AG08395 (cell line): ENCODE measurements at regions not wholly inside any gene's neighbourhood (a gene's known extent, or its start where the extent isn't known, plus 50 kb on each side); places are given as distances from the start of the nearest gene placed in this dataset.
"Not testable (repeated sequence)": the region's sequence is repeated elsewhere in the genome, so short reads cannot be mapped to it uniquely, and the experiment has no call there.

ENCODE experiments used
- DNase-seq: peaks from one replicate; pipeline ENCODE4 v3.0.0; 2012; ENCODE audit warnings: mixed read lengths, low spot score

DNA sequence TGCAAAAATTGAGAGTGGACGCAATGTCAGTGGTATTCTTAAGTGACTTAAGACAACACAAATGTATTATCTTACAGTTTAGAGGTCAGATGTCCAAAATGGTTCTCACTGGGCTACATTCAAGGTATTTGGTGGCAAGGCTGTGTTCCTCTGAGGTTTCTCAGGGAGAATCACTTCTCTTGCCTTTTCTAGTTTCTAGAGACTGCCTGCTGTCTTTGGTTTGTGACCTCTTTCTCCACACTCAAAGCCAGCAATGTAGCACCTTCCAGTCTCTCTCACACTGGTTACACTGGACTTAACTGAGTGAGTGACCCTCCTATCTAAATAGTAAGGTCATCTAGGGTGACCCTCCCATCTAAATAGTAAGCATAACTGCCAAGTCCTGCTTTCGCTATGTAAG is 613.2 kb upstream of the COBL start:
- no peak for DNase-seq

DNA sequence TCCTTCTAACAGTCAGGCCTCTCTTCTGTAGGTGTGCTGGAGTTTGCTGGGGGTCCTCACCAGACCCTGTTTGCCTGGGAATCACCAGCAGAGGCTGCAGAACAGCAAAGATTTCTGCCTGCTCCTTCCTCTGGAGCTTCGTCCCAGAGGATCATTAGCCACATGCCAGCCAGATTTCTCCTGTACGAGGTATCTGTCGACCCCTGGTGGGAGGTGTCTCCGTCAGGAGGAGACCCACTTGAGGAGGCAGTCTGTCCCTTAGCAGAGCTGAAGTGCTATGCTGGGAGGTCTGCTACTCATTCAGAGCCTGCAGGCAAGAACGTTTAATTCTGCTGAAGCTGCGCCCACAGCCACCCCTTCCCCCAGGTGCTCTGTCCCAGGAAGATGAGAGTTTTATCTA is 611.1 kb upstream of the COBL start:
- DNase-seq = no peak

DNA sequence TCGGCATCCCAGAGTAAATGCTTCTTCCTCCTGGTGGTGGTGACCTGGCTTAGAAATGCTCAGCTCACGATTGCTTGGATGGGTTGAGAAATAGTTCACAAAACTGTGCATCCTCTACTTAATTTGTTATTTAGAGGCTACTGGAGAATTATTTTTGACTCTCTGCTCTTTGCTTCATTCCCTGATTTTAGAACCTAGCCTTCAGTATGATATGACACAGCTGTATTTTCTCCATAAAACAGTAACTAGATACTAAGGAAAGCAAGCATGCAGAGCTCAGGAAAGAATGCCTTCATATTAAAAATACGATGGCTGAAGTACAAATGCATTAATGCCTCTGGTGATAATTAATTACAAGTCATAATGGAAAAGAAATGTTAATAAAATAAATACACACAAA is 602.0 kb upstream of the COBL start:
- DNase-seq = no peak

DNA sequence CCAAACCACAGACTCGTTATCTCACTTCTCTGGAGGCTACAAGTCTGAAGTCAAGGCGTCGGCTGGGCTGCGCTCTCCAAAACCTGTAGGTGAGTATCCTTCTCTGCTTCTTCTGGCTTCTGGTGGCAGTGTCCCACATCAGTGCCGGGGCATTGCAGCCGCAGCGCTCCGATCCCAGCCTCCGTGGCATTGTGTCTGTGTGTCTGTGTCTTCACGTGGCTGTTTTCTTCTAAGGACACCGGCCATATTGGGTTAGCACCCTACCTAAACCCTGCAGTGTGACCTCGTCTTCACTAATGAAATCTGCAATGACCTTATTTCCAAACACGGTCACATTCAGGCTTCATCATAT is 584.9 kb upstream of the COBL start:
- no peak for DNase-seq

- DNase-seq = not testable (repeated sequence)
These were observed 584.3 kb upstream of the COBL start for GRCh38 chr7:51900755-51901488.

DNA sequence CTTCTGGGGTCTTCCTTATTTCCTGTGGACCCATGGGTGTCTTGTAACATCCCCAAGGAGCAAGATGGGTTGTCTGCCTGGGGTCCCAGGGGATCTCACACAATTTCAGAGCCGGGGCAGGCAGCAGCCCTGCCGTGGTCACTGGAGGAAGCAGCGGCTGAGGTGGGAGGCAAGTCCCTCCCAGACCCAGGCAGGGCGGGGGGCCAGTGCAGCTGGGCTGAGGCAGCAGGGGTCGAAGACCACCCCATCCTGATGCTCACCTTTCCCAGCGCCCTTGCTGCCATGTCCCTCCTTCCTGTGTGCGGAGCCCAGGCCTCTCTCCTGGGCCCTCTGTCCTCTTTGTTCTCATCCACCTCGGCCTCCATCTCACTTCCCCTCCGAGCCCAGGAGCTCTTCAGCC is 583.0 kb upstream of the COBL start:
- DNase-seq = no peak

GRCh38 chr7:51882412-51882811 is 565.8 kb upstream of the COBL start:
- no peak for DNase-seq

DNA sequence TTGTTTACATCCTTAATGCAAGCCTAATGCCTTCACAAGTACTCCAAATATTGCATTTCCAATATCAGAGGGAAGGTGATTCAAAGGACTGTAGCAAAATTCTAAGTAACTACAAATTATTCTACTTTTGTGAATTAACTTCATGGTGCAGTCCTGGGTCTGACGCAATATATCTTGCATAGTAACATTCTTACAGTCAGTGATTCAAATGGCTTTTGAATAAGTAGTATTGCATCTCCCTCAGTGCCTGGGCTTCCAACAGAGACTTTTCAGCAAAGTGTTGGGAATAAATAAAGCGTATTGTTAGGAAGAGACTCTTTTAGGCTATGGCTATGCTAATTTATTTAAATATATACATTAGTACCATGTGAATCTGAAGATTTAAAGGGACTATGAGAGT is 564.7 kb upstream of the COBL start:
- DNase-seq = no peak

GRCh38 chr7:51878865-51879264 is 562.3 kb upstream of the COBL start:
- DNase-seq = no peak

DNA sequence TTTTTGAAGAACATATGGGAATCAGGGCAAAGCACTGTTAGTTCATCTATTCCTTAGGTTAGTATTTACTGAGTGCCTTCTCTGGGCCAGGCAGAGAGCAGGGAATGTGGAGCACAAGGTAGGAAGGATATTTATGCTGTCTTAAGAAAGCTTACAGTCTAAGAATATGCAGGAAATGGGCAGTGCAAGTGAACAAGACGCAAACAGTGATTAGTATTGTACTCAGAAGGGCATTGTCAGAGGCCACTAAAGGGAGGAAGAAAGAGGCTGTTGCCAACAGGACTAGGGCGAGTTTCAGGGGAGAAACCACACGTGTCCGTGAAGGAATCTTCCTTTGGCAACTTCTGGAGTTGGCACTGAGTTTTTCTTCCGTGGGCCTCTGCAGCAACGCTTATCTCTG is 552.8 kb upstream of the COBL start:
- no peak for DNase-seq

DNA sequence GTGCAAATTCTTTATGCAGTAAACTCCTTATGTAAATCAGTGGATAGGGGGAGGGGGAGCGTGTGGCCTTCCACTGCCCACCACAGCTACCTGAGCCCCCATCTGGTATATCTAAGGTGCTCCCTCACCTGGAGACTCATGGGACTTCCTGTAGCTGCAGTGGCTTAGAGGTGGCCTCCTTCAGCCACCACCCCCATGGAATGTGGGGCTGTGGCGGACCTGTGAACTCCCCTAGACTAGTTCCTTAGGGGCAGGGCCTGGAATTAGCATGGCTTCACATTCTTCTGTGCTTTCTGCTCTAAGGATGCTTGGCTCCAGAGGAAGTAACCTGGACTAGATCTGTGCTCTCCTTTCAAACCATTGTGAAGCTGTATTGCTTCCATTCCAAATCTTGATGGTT is 550.5 kb upstream of the COBL start:
- DNase-seq = no peak

DNA sequence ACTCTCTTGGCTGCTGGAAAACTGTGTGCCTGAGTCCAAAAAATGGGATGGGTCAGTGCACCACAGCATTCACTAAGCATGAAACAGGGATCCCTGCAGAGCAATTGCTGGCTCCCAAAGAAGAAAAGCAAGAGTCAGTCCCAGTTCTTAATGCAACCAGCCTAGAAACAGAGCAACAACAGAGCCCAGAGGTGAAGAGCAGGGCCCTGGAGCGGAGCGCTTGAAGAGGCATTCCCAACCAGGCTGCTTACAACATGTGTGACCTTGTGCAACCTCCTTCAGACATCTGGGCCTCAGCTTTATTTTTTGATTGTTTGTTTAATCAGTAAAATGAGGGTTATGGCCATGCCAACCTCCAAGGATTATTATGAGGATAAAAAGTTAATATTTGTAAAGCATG is 543.7 kb upstream of the COBL start:
- DNase-seq = no peak

DNA sequence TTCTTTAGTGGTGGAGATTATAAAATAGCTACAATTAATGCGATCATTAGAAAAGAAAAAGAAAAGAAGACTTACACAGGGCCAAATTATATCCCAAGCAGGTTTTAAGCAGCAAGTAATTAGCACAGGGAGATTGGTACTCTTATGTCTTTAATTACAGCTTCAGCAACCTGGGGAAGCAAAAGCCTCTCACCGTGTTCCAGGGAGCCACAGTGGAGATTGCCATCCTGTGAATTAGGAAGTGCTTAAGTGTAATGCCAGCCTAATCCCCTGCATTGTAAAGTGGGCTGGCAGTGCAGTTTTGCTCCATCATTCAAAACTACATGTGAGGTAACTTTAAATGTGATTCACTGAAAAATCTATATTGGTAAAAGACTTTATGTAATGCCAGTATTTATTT is 533.5 kb upstream of the COBL start:
- no peak for DNase-seq

DNA sequence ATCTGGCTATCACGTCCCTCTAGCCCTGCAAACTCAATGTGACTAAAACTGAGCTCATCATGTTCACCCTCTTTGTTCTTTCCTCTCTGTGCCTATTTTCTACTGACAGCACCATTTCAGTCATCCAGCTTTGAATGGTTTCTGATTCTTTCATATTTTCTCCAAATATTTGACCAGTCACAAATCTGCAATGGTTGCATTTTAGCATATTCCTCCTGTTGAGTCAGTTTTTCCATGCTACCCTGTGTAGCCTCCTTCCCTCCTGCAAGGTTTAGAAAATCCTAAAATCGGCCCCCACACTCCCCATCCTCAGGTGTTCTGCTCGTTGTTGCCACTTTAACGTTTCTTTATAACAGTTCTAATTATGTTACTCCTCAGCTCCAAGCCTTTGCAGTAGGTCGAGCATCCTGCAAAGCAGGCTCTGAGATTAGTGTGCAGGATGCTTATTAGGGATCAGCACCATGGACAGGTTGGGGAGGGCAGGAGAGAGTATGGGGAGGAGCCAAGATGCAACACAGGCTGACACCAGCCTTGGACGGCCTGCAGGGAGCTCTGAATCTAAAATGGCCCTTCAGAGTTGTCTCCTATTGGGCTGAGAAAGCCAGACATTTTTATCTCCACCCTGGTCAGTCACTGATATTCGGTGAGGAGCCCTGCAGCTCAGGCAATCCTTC is 531.0 kb upstream of the COBL start:
- no peak for DNase-seq

DNA sequence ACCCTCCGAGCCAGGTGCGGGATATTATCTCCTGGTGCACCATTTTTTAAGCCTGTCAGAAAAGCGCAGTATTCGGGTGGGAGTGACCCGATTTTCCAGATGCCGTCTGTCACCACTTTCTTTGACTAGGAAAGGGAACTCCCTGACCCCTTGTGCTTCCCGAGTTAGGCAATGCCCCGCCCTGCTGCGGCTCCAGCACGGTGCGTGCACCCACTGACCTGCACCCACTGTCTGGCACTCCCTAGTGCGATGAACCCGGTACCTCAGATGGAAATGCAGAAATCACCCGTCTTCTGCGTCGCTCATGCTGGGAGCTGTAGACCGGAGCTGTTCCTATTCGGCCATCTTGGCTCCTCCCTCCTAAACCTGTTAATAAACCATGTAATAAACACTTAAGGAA is 522.5 kb upstream of the COBL start:
- not testable (repeated sequence) for DNase-seq

- no peak for DNase-seq
These were observed 511.0 kb upstream of the COBL start for GRCh38 chr7:51827631-51828030.

DNA sequence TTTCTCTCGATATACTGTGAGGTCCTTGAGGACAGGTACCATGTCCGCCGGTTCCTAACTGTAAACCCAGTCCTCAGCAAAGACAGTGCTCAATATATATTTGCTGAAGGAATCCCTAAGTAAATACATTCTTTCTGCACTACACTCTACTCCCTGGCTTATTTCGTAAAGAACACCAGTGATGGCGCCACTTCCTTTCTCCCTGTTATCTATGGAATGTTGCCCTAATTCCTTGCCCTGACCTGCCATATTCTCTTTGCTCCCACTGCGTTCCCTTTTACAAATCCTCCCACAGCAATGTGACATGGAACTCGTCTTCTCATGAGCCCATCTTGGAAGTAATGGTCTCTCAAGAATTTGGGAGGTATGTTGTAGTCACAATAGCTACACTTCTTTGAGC is 507.4 kb upstream of the COBL start:
- DNase-seq = no peak

- no peak for DNase-seq
These were observed 506.8 kb upstream of the COBL start for GRCh38 chr7:51823437-51823836.

GRCh38 chr7:51817694-51818225 is 501.2 kb upstream of the COBL start:
- no peak for DNase-seq

GRCh38 chr7:51805783-51806431 is 489.3 kb upstream of the COBL start:
- DNase-seq = not testable (repeated sequence)

GRCh38 chr7:51802718-51803117 is 486.1 kb upstream of the COBL start:
- no peak for DNase-seq

DNA sequence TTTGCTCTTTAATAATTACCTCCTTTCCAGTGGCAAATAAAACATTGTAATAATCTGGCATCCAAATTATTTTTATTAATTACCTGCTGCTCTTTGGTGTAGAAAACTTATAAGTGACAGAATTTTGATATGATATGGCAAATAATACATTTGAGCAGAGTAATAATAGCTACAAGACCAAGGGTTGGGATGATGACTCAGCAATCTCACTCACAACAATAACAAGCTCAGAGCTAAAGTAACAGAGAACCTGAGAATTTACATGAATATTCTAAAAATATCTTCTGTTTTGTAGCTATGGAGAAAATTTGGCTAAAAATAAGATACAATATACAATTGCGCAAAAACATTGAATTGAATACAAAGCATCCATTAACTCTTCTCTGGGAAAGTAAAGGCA is 480.8 kb upstream of the COBL start:
- DNase-seq = no peak

- no peak for DNase-seq
These were observed 476.2 kb upstream of the COBL start for GRCh38 chr7:51792796-51793195.
